ENCODE measurements at regions not wholly inside any gene's neighbourhood (a gene's known extent, or its start where the extent isn't known, plus 50 kb on each side); places are given as distances from the start of the nearest gene placed in this dataset.

- peak; percentile 27 for DNase-seq (ENCODE audit: low read depth)
- H3K4me3 ChIP-seq (ENCODE audit: control insufficient read depth, low read depth, low read length), result no peak overlapping the region
- no peak for TF ChIP-seq CTCF (conservative IDR thresholded peaks at IDR 0.05; ENCODE audit: control insufficient read depth, insufficient read depth, low read depth, low read length)
These were observed 187.8 kb upstream of the NUDT6 start for GRCh38 chr4:123110147-123110546.

DNA sequence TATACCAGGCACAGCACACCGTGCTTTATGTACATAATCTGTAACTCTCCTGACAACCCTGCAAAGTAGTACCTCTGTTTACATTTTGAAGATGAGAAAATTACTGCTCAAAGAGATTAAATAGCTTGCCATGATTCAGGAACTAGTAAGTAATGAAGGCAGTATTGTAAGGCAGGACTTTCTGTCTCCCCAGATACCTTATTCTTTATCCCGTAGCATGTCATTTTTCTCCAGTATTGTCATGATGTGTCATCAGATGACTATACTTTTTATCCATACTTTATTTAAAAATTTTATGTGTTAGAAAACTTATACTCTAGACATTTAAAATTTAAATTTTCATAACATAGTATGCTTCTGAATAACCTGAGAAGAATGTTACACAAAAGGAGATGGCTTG lies 188.3 kb upstream of the NUDT6 start:
- DNase-seq (ENCODE audit: low read depth), result peak; percentile 30
- TF ChIP-seq CTCF (conservative IDR thresholded peaks at IDR 0.05; ENCODE audit: control insufficient read depth, insufficient read depth, low read depth, low read length), result no peak
- no peak overlapping the region for H3K4me3 ChIP-seq (ENCODE audit: control insufficient read depth, low read depth, low read length)

GRCh38 chr4:123113155-123113554 lies 190.8 kb upstream of the NUDT6 start:
- no peak for DNase-seq (ENCODE audit: low read depth)
- H3K4me3 ChIP-seq (ENCODE audit: control insufficient read depth, low read depth, low read length), result no peak overlapping the region
- no peak for TF ChIP-seq CTCF (conservative IDR thresholded peaks at IDR 0.05; ENCODE audit: control insufficient read depth, insufficient read depth, low read depth, low read length)

DNA sequence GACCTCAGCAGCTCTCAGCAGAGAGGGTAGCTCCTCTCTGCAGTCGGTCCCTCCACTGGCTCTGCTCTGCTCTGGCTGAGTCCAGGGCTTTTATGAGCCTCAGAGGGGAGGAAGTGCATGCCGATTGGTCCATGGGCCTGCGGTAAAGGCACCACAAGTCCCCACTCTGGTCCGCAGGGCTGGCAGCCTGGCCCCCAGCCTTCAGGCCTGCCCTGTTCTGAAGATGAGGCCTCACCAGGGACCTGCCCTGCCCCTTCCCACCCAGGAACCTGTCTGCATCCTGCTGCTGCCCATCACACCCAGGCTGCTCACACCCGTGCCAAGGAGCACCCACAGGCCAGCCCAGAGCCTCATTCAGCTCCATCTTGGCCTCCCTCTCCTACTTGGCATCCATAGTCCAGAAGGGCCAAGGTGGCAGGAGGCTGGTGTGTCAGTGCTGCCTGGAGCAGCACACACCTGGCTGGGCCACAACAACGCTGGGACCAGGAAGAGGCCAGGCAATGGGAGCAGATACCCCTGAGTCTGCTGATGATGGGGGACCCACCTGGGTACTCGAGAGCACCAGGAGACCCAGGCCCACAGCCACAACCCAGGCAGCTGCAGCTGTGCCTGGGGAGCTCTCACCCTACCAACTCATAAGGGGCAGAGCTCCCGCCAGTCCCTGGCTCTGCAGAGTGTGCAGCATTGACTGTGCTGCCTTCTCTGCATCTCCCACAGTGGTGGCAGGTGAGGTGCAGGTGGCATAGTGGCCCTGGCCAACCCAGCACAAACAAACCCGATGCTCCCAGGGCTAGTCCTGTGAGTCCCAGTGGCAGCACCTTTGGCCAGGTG lies 191.9 kb upstream of the NUDT6 start:
- no peak for DNase-seq (ENCODE audit: low read depth)
- TF ChIP-seq CTCF (conservative IDR thresholded peaks at IDR 0.05; ENCODE audit: control insufficient read depth, insufficient read depth, low read depth, low read length), result no peak
- H3K4me3 ChIP-seq (ENCODE audit: control insufficient read depth, low read depth, low read length), result no peak overlapping the region

- DNase-seq (ENCODE audit: low read depth), result no peak
- TF ChIP-seq CTCF (conservative IDR thresholded peaks at IDR 0.05; ENCODE audit: control insufficient read depth, insufficient read depth, low read depth, low read length), result no peak
- H3K4me3 ChIP-seq (ENCODE audit: control insufficient read depth, low read depth, low read length), result no peak overlapping the region
These were observed 192.7 kb upstream of the NUDT6 start for GRCh38 chr4:123114915-123115756.

- no peak for TF ChIP-seq CTCF (conservative IDR thresholded peaks at IDR 0.05; ENCODE audit: control insufficient read depth, insufficient read depth, low read depth, low read length)
- H3K4me3 ChIP-seq (ENCODE audit: control insufficient read depth, low read depth, low read length), result no peak overlapping the region
- DNase-seq (ENCODE audit: low read depth), result no peak
These were observed 194.0 kb upstream of the NUDT6 start for GRCh38 chr4:123116412-123116811.
